ENCODE measurements at regions not wholly inside any gene's neighbourhood (a gene's known extent, or its start where the extent isn't known, plus 50 kb on each side); places are given as distances from the start of the nearest gene placed in this dataset.

- POLR2A ChIA-PET: no interaction called here
- TF ChIP-seq POLR2A (IDR thresholded peaks at IDR 0.05; ENCODE audit: low read length): no peak
- no peaks in the 10 kb centered on the region for H3K9me3 ChIP-seq
- no peak overlapping the region for H3K4me2 ChIP-seq
- DNase-seq (ENCODE audit: low read depth in 1 of 2, low spot score in 1 of 2) (no peak), ATAC-seq (no peak), FAIRE-seq (no peak)
- no peaks in the 10 kb centered on the region for H3K4me1 ChIP-seq
- CTCF ChIA-PET: interaction anchor here (0.8 kb wide), 1 partner anchor 53 kb away, joined by 3 read pairs; no protein-coding TSS in a partner anchor
- no peak overlapping the region for H3K27ac ChIP-seq
- H3K4me3 ChIP-seq: no peak overlapping the region
Observed at GRCh38 chr13:90400372-90400771, 947.1 kb upstream of the MIR17HG start.

- no peaks in the 10 kb centered on the region for H3K9me3 ChIP-seq
- TF ChIP-seq ZFP36 (IDR thresholded peaks at IDR 0.05; ENCODE audit: borderline replicate concordance, partially characterized antibody) (no peak), RAD21 (conservative IDR thresholded peaks at IDR 0.05 in 1 of 2, IDR thresholded peaks at IDR 0.05 in 1 of 2) (no peak), HOXA7 (CRISPR knock-in tag; IDR thresholded peaks at IDR 0.05) (no peak), HOXB13 (CRISPR knock-in tag; IDR thresholded peaks at IDR 0.05; ENCODE audit: low read depth) (no peak), ESRRA (IDR thresholded peaks at IDR 0.05; ENCODE audit: borderline replicate concordance, low read length) (no peak), KDM5A (IDR thresholded peaks at IDR 0.05) (no peak), TP53 (CRISPR knock-in tag; IDR thresholded peaks at IDR 0.05) (no peak), BHLHE40 (IDR thresholded peaks at IDR 0.05; ENCODE audit: low read depth, low read length) (no peak), JUNB (IDR thresholded peaks at IDR 0.05) (no peak), NFE2L2 (conservative IDR thresholded peaks at IDR 0.05; ENCODE audit: low read length) (no peak), NR3C1 (IDR thresholded peaks at IDR 0.05) (no peak), HDAC2 (IDR thresholded peaks at IDR 0.05) (no peak), ZSCAN20 (CRISPR knock-in tag; IDR thresholded peaks at IDR 0.05) (no peak), POLR2AphosphoS2 (conservative IDR thresholded peaks at IDR 0.05; ENCODE audit: low read length) (no peak), FOSB (CRISPR knock-in tag; IDR thresholded peaks at IDR 0.05) (no peak)
- TF ChIP-seq, protein P1, sequence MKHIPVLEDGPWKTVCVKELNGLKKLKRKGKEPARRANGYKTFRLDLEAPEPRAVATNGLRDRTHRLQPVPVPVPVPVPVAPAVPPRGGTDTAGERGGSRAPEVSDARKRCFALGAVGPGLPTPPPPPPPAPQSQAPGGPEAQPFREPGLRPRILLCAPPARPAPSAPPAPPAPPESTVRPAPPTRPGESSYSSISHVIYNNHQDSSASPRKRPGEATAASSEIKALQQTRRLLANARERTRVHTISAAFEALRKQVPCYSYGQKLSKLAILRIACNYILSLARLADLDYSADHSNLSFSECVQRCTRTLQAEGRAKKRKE (CRISPR knock-in tag; IDR thresholded peaks at IDR 0.05; ENCODE audit: low read depth): no peak
- DNase-seq (ENCODE audit: low read depth in 1 of 2, low spot score in 1 of 2) (no peak), FAIRE-seq (no peak), ATAC-seq (no peak)
- no peak overlapping the region for H3K4me3 ChIP-seq
- CTCF ChIA-PET: no interaction called here
- no peaks in the 10 kb centered on the region for H3K4me1 ChIP-seq
- POLR2A ChIA-PET: no interaction called here
- H3K4me2 ChIP-seq: no peak overlapping the region
- no peak overlapping the region for H3K27ac ChIP-seq
Observed at GRCh38 chr13:90401150-90401549, 946.3 kb upstream of the MIR17HG start.

- DNase-seq (ENCODE audit: low read depth in 1 of 2, low spot score in 1 of 2): no peak
- ChIA-PET POLR2A (no interaction called here), CTCF (no interaction called here)
- Histone ChIP-seq H3K27ac (no peak overlapping the region), H3K4me2 (no peak overlapping the region), H3K4me1 (no peaks in the 10 kb centered on the region), H3K9me3 (no peaks in the 10 kb centered on the region), H3K4me3 (no peak overlapping the region)
- WGBS (ENCODE audit: missing lambda C conversion rate): 53% methylated on average over 1 of the region's 1 CpG
- no peak for ATAC-seq
- TF ChIP-seq NFE2L2 (conservative IDR thresholded peaks at IDR 0.05; ENCODE audit: low read length) (no peak), E2F6 (IDR thresholded peaks at IDR 0.05; ENCODE audit: borderline replicate concordance, low read depth) (no peak), ZFP36 (IDR thresholded peaks at IDR 0.05; ENCODE audit: borderline replicate concordance, partially characterized antibody) (no peak), TP53 (CRISPR knock-in tag; IDR thresholded peaks at IDR 0.05) (no peak), TFCP2L1 (CRISPR knock-in tag; IDR thresholded peaks at IDR 0.05) (no peak), PBX3 (IDR thresholded peaks at IDR 0.05) (no peak), HOXB13 (CRISPR knock-in tag; IDR thresholded peaks at IDR 0.05; ENCODE audit: low read depth) (no peak), JUN (IDR thresholded peaks at IDR 0.05) (no peak), RNF2 (IDR thresholded peaks at IDR 0.05; ENCODE audit: borderline replicate concordance, low read depth) (no peak), HDAC2 (IDR thresholded peaks at IDR 0.05) (no peak), CBX8 (IDR thresholded peaks at IDR 0.05) (no peak), JUNB (IDR thresholded peaks at IDR 0.05) (no peak), CHD4 (IDR thresholded peaks at IDR 0.05; ENCODE audit: borderline replicate concordance) (no peak), HOXB5 (CRISPR knock-in tag; IDR thresholded peaks at IDR 0.05) (no peak), CBX2 (IDR thresholded peaks at IDR 0.05; ENCODE audit: borderline replicate concordance, low read depth) (no peak), MAFK (IDR thresholded peaks at IDR 0.05; ENCODE audit: partially characterized antibody) (no peak), MAZ (IDR thresholded peaks at IDR 0.05; ENCODE audit: borderline replicate concordance, low read depth, low read length) (no peak), MAX (IDR thresholded peaks at IDR 0.05) (no peak), ZC3H11A (IDR thresholded peaks at IDR 0.05) (no peak)
- TF ChIP-seq, protein P2, sequence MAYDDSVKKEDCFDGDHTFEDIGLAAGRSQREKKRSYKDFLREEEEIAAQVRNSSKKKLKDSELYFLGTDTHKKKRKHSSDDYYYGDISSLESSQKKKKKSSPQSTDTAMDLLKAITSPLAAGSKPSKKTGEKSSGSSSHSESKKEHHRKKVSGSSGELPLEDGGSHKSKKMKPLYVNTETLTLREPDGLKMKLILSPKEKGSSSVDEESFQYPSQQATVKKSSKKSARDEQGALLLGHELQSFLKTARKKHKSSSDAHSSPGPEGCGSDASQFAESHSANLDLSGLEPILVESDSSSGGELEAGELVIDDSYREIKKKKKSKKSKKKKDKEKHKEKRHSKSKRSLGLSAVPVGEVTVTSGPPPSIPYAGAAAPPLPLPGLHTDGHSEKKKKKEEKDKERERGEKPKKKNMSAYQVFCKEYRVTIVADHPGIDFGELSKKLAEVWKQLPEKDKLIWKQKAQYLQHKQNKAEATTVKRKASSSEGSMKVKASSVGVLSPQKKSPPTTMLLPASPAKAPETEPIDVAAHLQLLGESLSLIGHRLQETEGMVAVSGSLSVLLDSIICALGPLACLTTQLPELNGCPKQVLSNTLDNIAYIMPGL (CRISPR knock-in tag; IDR thresholded peaks at IDR 0.05; ENCODE audit: borderline replicate concordance): no peak
- FAIRE-seq: no peak
Observed at GRCh38 chr13:90402102-90402501, 945.4 kb upstream of the MIR17HG start.
